ENCODE measurements at regions not wholly inside any gene's neighbourhood (a gene's known extent, or its start where the extent isn't known, plus 50 kb on each side); places are given as distances from the start of the nearest gene placed in this dataset.

- Histone ChIP-seq H3K36me3 (no peaks in the 10 kb centered on the region), H3K9me3 (no peaks in the 10 kb centered on the region), H3K4me3 (no peak overlapping the region), H3K27me3 (ENCODE audit: low read depth) (no peaks in the 10 kb centered on the region), H3K27ac (no peak overlapping the region), H3K4me1 (no peaks in the 10 kb centered on the region)
- DNase-seq (no peak), ATAC-seq (no peak)
- TF ChIP-seq CTCF (IDR thresholded peaks at IDR 0.05), result no peak
- intact Hi-C loops (cut with DNase I), result no loop called here
These were observed 285.5 kb upstream of the SLCO3A1 start for GRCh38 chr15:91568036-91568435.

DNA sequence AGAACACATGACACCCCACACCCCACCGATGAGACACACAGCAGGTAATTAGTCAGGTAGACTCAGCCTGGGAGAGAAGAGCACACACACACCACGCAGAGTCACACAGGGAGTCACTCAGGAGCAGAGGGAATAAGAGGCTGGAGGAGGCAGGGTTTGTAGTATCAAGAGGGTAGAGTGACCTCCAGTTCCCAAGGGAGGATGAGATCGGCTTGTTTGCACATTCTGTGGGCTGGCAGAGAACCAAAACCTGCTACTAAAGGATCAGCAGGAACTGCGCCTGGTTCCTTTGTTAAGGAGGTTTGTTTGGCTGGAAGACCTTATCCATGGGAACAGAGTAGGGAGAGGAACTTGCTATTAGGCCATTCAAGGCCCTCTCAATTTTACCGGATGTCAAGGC lies 281.4 kb upstream of the SLCO3A1 start:
- H3K27me3 ChIP-seq (ENCODE audit: low read depth), result no peaks in the 10 kb centered on the region
- no peak overlapping the region for H3K4me3 ChIP-seq
- intact Hi-C loops (cut with DNase I), result no loop called here
- H3K27ac ChIP-seq, result no peak overlapping the region
- no peaks in the 10 kb centered on the region for H3K36me3 ChIP-seq
- TF ChIP-seq CTCF (IDR thresholded peaks at IDR 0.05), result no peak
- H3K9me3 ChIP-seq, result no peaks in the 10 kb centered on the region
- no peaks in the 10 kb centered on the region for H3K4me1 ChIP-seq
- peak in 1 of 2 donors; percentile 77 for ATAC-seq
- no peak for DNase-seq

DNA sequence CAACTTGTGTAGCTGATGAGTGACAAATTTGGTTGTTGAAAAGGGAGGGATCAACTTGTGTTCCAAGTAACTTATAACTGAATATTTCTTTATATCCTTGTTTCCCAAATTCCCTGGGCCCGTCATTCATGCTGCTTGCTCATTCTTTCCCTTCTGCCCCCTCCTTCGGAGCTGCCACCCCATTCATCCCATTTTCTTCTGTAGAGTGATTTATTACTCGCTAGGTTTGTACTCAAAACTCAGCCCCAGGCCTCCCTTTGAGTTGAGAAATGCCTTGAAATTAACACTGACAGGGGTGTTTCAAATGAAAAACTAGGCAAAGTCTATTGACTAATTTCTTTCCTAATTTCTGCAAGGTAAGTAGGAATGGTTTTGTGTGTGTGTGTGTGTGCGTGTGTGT lies 277.4 kb upstream of the SLCO3A1 start:
- no peaks in the 10 kb centered on the region for H3K27me3 ChIP-seq (ENCODE audit: low read depth)
- H3K9me3 ChIP-seq, result no peaks in the 10 kb centered on the region

GRCh38 chr15:91578511-91578910 lies 275.0 kb upstream of the SLCO3A1 start:
- no peak for TF ChIP-seq CTCF (IDR thresholded peaks at IDR 0.05)
- Histone ChIP-seq H3K36me3 (no peaks in the 10 kb centered on the region), H3K9me3 (no peaks in the 10 kb centered on the region), H3K4me1 (no peaks in the 10 kb centered on the region), H3K27ac (no peak overlapping the region), H3K27me3 (ENCODE audit: low read depth) (no peaks in the 10 kb centered on the region), H3K4me3 (no peak overlapping the region)
- DNase-seq, result no peak
- ATAC-seq, result no peak
- intact Hi-C loops (cut with DNase I), result no loop called here

More for the DNA sequence above, 277.4 kb upstream of the SLCO3A1 start:
- no peak for TF ChIP-seq CTCF (IDR thresholded peaks at IDR 0.05)
- Histone ChIP-seq H3K4me1 (no peaks in the 10 kb centered on the region), H3K36me3 (no peaks in the 10 kb centered on the region), H3K27ac (no peak overlapping the region), H3K4me3 (no peak overlapping the region)
- intact Hi-C loops (cut with DNase I), result no loop called here
- ATAC-seq (no peak), DNase-seq (no peak)

GRCh38 chr15:91584895-91585294 lies 268.6 kb upstream of the SLCO3A1 start:
- H3K36me3 ChIP-seq, result no peaks in the 10 kb centered on the region
- intact Hi-C loops (cut with DNase I), result no loop called here
- ATAC-seq, result no peak
- no peaks in the 10 kb centered on the region for H3K27me3 ChIP-seq (ENCODE audit: low read depth)
- DNase-seq, result no peak
- H3K4me3 ChIP-seq, result no peak overlapping the region
- no peak overlapping the region for H3K27ac ChIP-seq
- no peak for TF ChIP-seq CTCF (IDR thresholded peaks at IDR 0.05)
- H3K9me3 ChIP-seq, result no peaks in the 10 kb centered on the region
- H3K4me1 ChIP-seq, result no peaks in the 10 kb centered on the region

DNA sequence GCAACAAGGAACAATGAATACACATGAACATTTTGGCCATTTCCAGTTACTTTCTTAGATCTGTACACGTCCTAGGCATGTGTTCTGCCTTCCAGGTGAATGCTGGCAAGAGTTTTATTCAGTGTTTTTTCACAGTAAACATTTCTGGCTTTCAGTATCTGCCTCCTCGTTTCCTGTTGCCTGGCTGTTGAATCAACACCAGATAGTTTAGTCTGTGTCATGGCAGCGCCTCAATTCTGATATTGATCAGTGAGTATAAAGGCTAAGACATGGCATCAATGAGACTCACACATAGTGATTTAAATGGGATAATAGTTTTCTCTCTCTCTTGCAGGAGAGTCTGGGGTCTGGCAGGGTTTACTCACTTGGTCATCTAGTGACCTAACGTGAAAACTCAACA lies 266.9 kb upstream of the SLCO3A1 start:
- no peak overlapping the region for H3K4me3 ChIP-seq
- DNase-seq (no peak), ATAC-seq (no peak)
- no peaks in the 10 kb centered on the region for H3K4me1 ChIP-seq
- no peak overlapping the region for H3K27ac ChIP-seq
- no peaks in the 10 kb centered on the region for H3K36me3 ChIP-seq
- H3K27me3 ChIP-seq (ENCODE audit: low read depth), result no peaks in the 10 kb centered on the region
- intact Hi-C loops (cut with DNase I), result no loop called here
- no peaks in the 10 kb centered on the region for H3K9me3 ChIP-seq
- TF ChIP-seq CTCF (IDR thresholded peaks at IDR 0.05), result no peak

All from lower lobe of right lung (tissue), 2 donors.